Central memory CD8-positive, alpha-beta T cell (primary cell): ENCODE measurements at regions not wholly inside any gene's neighbourhood (a gene's known extent, or its start where the extent isn't known, plus 50 kb on each side); places are given as distances from the start of the nearest gene placed in this dataset.

Source experiments
- ATAC-seq: fragments of 150-1000 bp; cut with Tn5 transposase; replicated peaks from 2 replicates; pipeline ENCODE4 v1.10.0; 2022; ENCODE audit warnings: mild to moderate bottlenecking, moderate FRiP score, moderate number of reproducible peaks; ENCODE audit not compliant: poor library complexity, severe bottlenecking; ENCODE audit errors: extremely low read depth
- DNase-seq, 2 donors: peaks; one replicate each; pipeline ENCODE4 v3.0.0; 2021; ENCODE audit warnings: low spot score in 2 of 2
- H3K27ac Mint-ChIP-seq: one replicate; pipeline ENCODE4 v1.8.0; 2022; ENCODE audit warnings: low read depth, mild to moderate bottlenecking, moderate library complexity, mixed read lengths
- H3K27me3 Mint-ChIP-seq: one replicate; pipeline ENCODE4 v1.8.0; 2022; ENCODE audit warnings: mixed read lengths
- H3K36me3 Mint-ChIP-seq: one replicate; pipeline ENCODE4 v1.8.0; 2022; ENCODE audit warnings: mild to moderate bottlenecking, moderate library complexity, mixed read lengths; ENCODE audit not compliant: insufficient read depth
- H3K4me1 Mint-ChIP-seq: one replicate; pipeline ENCODE4 v1.8.0; 2022; ENCODE audit warnings: mixed read lengths
- H3K4me3 Mint-ChIP-seq: one replicate; pipeline ENCODE4 v1.8.0; 2022; ENCODE audit warnings: mild to moderate bottlenecking, moderate library complexity, mixed read lengths
- H3K9me3 Mint-ChIP-seq: one replicate; pipeline ENCODE4 v1.8.0; 2022; ENCODE audit warnings: mixed read lengths

GRCh38 chr19:31223740-31224534 lies 125.3 kb downstream of the TSHZ3 start:
- Mint-ChIP-seq H3K36me3 (no peaks in the 10 kb centered on the region), H3K27me3 (peaks cover 11% of the 10 kb centered on the region), H3K4me3 (no peak overlapping the region), H3K27ac (no peak overlapping the region), H3K9me3 (peaks cover 10% of the 10 kb centered on the region), H3K4me1 (peaks cover 11% of the 10 kb centered on the region)
- ATAC-seq: no peak
- no peak for DNase-seq

GRCh38 chr19:31220540-31220939 lies 128.7 kb downstream of the TSHZ3 start:
- Mint-ChIP-seq H3K36me3 (no peaks in the 10 kb centered on the region), H3K4me3 (no peak overlapping the region), H3K27ac (no peak overlapping the region), H3K9me3 (peaks cover 10% of the 10 kb centered on the region), H3K4me1 (peaks cover 11% of the 10 kb centered on the region), H3K27me3 (no peaks in the 10 kb centered on the region)
- peak; percentile 72 for ATAC-seq
- DNase-seq: no peak

GRCh38 chr19:31214997-31215396 lies 134.2 kb downstream of the TSHZ3 start:
- DNase-seq (no peak), ATAC-seq (no peak)
- Mint-ChIP-seq H3K27me3 (no peaks in the 10 kb centered on the region), H3K9me3 (peaks cover 3% of the 10 kb centered on the region), H3K27ac (no peak overlapping the region), H3K4me1 (peaks cover 18% of the 10 kb centered on the region), H3K4me3 (no peak overlapping the region), H3K36me3 (peaks cover 7% of the 10 kb centered on the region)

GRCh38 chr19:31214086-31214485 lies 135.2 kb downstream of the TSHZ3 start:
- Mint-ChIP-seq H3K27ac (peak overlapping the region; percentile 88), H3K4me3 (peak overlapping the region; percentile 66), H3K27me3 (no peaks in the 10 kb centered on the region), H3K4me1 (peaks cover 15% of the 10 kb centered on the region), H3K9me3 (no peaks in the 10 kb centered on the region), H3K36me3 (peaks cover 7% of the 10 kb centered on the region)
- DNase-seq (peak; percentile 56 to 81), ATAC-seq (peak; percentile 99)

GRCh38 chr19:31211088-31211487 lies 138.1 kb downstream of the TSHZ3 start:
- Mint-ChIP-seq H3K36me3 (peaks cover 7% of the 10 kb centered on the region), H3K9me3 (no peaks in the 10 kb centered on the region), H3K27ac (peak overlapping the region; percentile 7), H3K27me3 (no peaks in the 10 kb centered on the region), H3K4me3 (no peak overlapping the region), H3K4me1 (peaks cover 15% of the 10 kb centered on the region)
- DNase-seq (no peak), ATAC-seq (no peak)

GRCh38 chr19:31205887-31206518 lies 143.2 kb downstream of the TSHZ3 start:
- H3K36me3 Mint-ChIP-seq: no peaks in the 10 kb centered on the region
- H3K4me3 Mint-ChIP-seq: no peak overlapping the region
- H3K9me3 Mint-ChIP-seq: no peaks in the 10 kb centered on the region
- H3K27me3 Mint-ChIP-seq: peaks cover 24% of the 10 kb centered on the region
- H3K27ac Mint-ChIP-seq: no peak overlapping the region
- no peak for DNase-seq
- ATAC-seq: no peak
- H3K4me1 Mint-ChIP-seq: no peaks in the 10 kb centered on the region

- no peaks in the 10 kb centered on the region for H3K4me1 Mint-ChIP-seq
These were observed 145.1 kb downstream of the TSHZ3 start for GRCh38 chr19:31204115-31204514.

GRCh38 chr19:31185261-31185660 lies 164.0 kb downstream of the TSHZ3 start:
- DNase-seq: no peak
- H3K27ac Mint-ChIP-seq: no peak overlapping the region
- ATAC-seq: no peak
- no peak overlapping the region for H3K4me3 Mint-ChIP-seq
- H3K36me3 Mint-ChIP-seq: no peaks in the 10 kb centered on the region
- peaks cover 31% of the 10 kb centered on the region for H3K27me3 Mint-ChIP-seq
- peaks cover 6% of the 10 kb centered on the region for H3K9me3 Mint-ChIP-seq
- H3K4me1 Mint-ChIP-seq: no peaks in the 10 kb centered on the region

More at GRCh38 chr19:31204115-31204514, 145.1 kb downstream of the TSHZ3 start:
- no peaks in the 10 kb centered on the region for H3K36me3 Mint-ChIP-seq
- H3K4me3 Mint-ChIP-seq: no peak overlapping the region
- no peak overlapping the region for H3K27ac Mint-ChIP-seq
- ATAC-seq: no peak
- H3K9me3 Mint-ChIP-seq: no peaks in the 10 kb centered on the region
- no peak for DNase-seq
- peaks cover 39% of the 10 kb centered on the region for H3K27me3 Mint-ChIP-seq

- ATAC-seq (no peak), DNase-seq (no peak)
- Mint-ChIP-seq H3K4me1 (no peaks in the 10 kb centered on the region), H3K9me3 (peaks cover 11% of the 10 kb centered on the region), H3K27me3 (peaks cover 16% of the 10 kb centered on the region), H3K27ac (no peak overlapping the region), H3K4me3 (no peak overlapping the region), H3K36me3 (no peaks in the 10 kb centered on the region)
These were observed 167.7 kb downstream of the TSHZ3 start for GRCh38 chr19:31181535-31181934.

- ATAC-seq (no peak), DNase-seq (no peak)
- no peak overlapping the region for H3K4me3 Mint-ChIP-seq
- H3K27me3 Mint-ChIP-seq: peaks cover 23% of the 10 kb centered on the region
- H3K4me1 Mint-ChIP-seq: no peaks in the 10 kb centered on the region
- H3K36me3 Mint-ChIP-seq: peaks cover under 1% of the 10 kb centered on the region
- no peak overlapping the region for H3K27ac Mint-ChIP-seq
- peaks cover 11% of the 10 kb centered on the region for H3K9me3 Mint-ChIP-seq
These were observed 168.3 kb downstream of the TSHZ3 start for GRCh38 chr19:31180907-31181306.

GRCh38 chr19:31179471-31179852 lies 169.8 kb downstream of the TSHZ3 start:
- peaks cover 11% of the 10 kb centered on the region for H3K9me3 Mint-ChIP-seq
- ATAC-seq (no peak), DNase-seq (no peak)
- peaks cover 2% of the 10 kb centered on the region for H3K36me3 Mint-ChIP-seq
- no peak overlapping the region for H3K4me3 Mint-ChIP-seq
- H3K4me1 Mint-ChIP-seq: no peaks in the 10 kb centered on the region
- no peak overlapping the region for H3K27ac Mint-ChIP-seq
- H3K27me3 Mint-ChIP-seq: peaks cover 29% of the 10 kb centered on the region

GRCh38 chr19:31178833-31179470 lies 170.3 kb downstream of the TSHZ3 start:
- no peak overlapping the region for H3K27ac Mint-ChIP-seq
- H3K27me3 Mint-ChIP-seq: peaks cover 29% of the 10 kb centered on the region
- no peak for ATAC-seq
- H3K9me3 Mint-ChIP-seq: peaks cover 11% of the 10 kb centered on the region
- H3K4me3 Mint-ChIP-seq: no peak overlapping the region
- peaks cover 2% of the 10 kb centered on the region for H3K36me3 Mint-ChIP-seq
- no peak for DNase-seq
- H3K4me1 Mint-ChIP-seq: no peaks in the 10 kb centered on the region

- ATAC-seq: no peak
- no peak overlapping the region for H3K27ac Mint-ChIP-seq
- no peak overlapping the region for H3K4me3 Mint-ChIP-seq
- no peak for DNase-seq
- H3K36me3 Mint-ChIP-seq: peaks cover 2% of the 10 kb centered on the region
- no peaks in the 10 kb centered on the region for H3K4me1 Mint-ChIP-seq
- peaks cover 19% of the 10 kb centered on the region for H3K27me3 Mint-ChIP-seq
- peaks cover 11% of the 10 kb centered on the region for H3K9me3 Mint-ChIP-seq
These were observed 172.0 kb downstream of the TSHZ3 start for GRCh38 chr19:31177246-31177645.
